B cell (primary cell): ENCODE measurements at regions not wholly inside any gene's neighbourhood (a gene's known extent, or its start where the extent isn't known, plus 50 kb on each side); places are given as distances from the start of the nearest gene placed in this dataset.
"Not testable (repeated sequence)": the region's sequence is repeated elsewhere in the genome, so short reads cannot be mapped to it uniquely, and the experiment has no call there.

Experiments used
- ATAC-seq: fragments of 200-7000 bp; cut with Tn5 transposase; one replicate; pipeline ENCODE4 v1.10.0; 2021; ENCODE audit warnings: low read depth, mild to moderate bottlenecking, moderate number of reproducible peaks, moderate library complexity
- CTCF ChIA-PET: fragments of 350-600 bp; sonication (Branson Sonifier 250); formaldehyde crosslinking; loops from one replicate; lab custom pipeline; 2021; ENCODE audit warnings: antibody characterized with exemption, inconsistent platforms; lab: Charles Lee
- POLR2A ChIA-PET: fragments of 350-600 bp; sonication (Branson Sonifier 250); formaldehyde crosslinking; loops from one replicate; lab custom pipeline; 2021; ENCODE audit warnings: antibody characterized with exemption; lab: Charles Lee
- DNase-seq: peaks from one replicate; pipeline ENCODE4 v3.0.0; 2013
- H2AFZ ChIP-seq: 2 replicates; pipeline ENCODE4 v1.6.1; 2012; ENCODE audit warnings: mild to moderate bottlenecking, low read depth, low read length; ENCODE audit not compliant: insufficient read depth, poor library complexity, severe bottlenecking
- H3K27ac ChIP-seq, 2 donors: 1 replicate in 1 of 2; 2 replicates in 1 of 2; pipeline ENCODE4 v1.5.1; 2012 to 2013; ENCODE audit warnings: low read length in 2 of 2, mild to moderate bottlenecking in 2 of 2, moderate library complexity in 1 of 2
- H3K27me3 ChIP-seq, 4 experiments: fragments of 200-600 bp in 1 of 4; sonication (generic) in 1 of 4; replicated peaks in 1 of 4; 1 replicate in 2 of 4; 2 replicates in 2 of 4; pipeline versions ENCODE4 v1.6.1 to v1.7.0; 2013 to 2016; ENCODE audit warnings: low read length in 3 of 4, mild to moderate bottlenecking in 2 of 4, mixed read lengths in 1 of 4, moderate library complexity in 1 of 4; ENCODE audit not compliant: insufficient read depth in 4 of 4, control insufficient read depth in 3 of 4; ENCODE audit errors: control extremely low read depth in 1 of 4
- H3K36me3 ChIP-seq, 2 experiments: replicated peaks in 1 of 2; 1 replicate in 1 of 2; 2 replicates in 1 of 2; pipeline versions ENCODE4 v1.6.1 to v1.7.1; 2013; ENCODE audit warnings: low read length in 1 of 2; ENCODE audit not compliant: insufficient read depth in 2 of 2, control insufficient read depth in 1 of 2; ENCODE audit errors: control extremely low read depth in 1 of 2, extremely low read depth in 1 of 2
- H3K4me1 ChIP-seq, 2 donors: fragments of 200-600 bp in 1 of 2; sonication (generic) in 1 of 2; 1 replicate in 1 of 2; 2 replicates in 1 of 2; pipeline versions ENCODE4 v1.5.1 to v1.6.1; 2013 to 2017; ENCODE audit warnings: low read length in 2 of 2; ENCODE audit not compliant: control insufficient read depth in 2 of 2, insufficient read depth in 2 of 2
- H3K4me2 ChIP-seq: replicated peaks from 2 replicates; pipeline ENCODE3; 2012; ENCODE audit warnings: mild to moderate bottlenecking, low read depth, low read length; ENCODE audit not compliant: poor library complexity, severe bottlenecking
- H3K4me3 ChIP-seq, 5 experiments: fragments of 200-600 bp in 1 of 5; sonication (generic) in 1 of 5; 1 replicate in 3 of 5; 2 replicates in 2 of 5; pipeline versions ENCODE4 v1.5.1 to v1.7.0; 2011 to 2016; ENCODE audit warnings: low read length in 4 of 5, mild to moderate bottlenecking in 4 of 5, low read depth in 2 of 5, control low read depth in 1 of 5, moderate library complexity in 1 of 5; ENCODE audit not compliant: insufficient read depth in 1 of 5; ENCODE audit errors: control extremely low read depth in 1 of 5, extremely low read depth in 1 of 5
- H3K79me2 ChIP-seq: fragments of 200-600 bp; sonication (generic); one replicate; pipeline ENCODE4 v1.6.0; 2016; ENCODE audit warnings: low read length; ENCODE audit not compliant: control insufficient read depth, insufficient read depth
- H3K9ac ChIP-seq: fragments of 200-600 bp; sonication (generic); 2 replicates; pipeline ENCODE4 v1.6.1; 2017; ENCODE audit warnings: mild to moderate bottlenecking, low read length, moderate library complexity
- H3K9me3 ChIP-seq, 3 donors: one replicate each; pipeline versions ENCODE4 v1.6.1 to v1.7.1; 2013; ENCODE audit warnings: low read length in 2 of 3; ENCODE audit not compliant: control insufficient read depth in 2 of 3, insufficient read depth in 1 of 3; ENCODE audit errors: control extremely low read depth in 1 of 3
- H4K20me1 ChIP-seq: 2 replicates; pipeline ENCODE4 v1.6.0; 2012; ENCODE audit warnings: mild to moderate bottlenecking, low read length; ENCODE audit not compliant: insufficient read depth, control insufficient read depth, poor library complexity, severe bottlenecking
- H3K27ac Mint-ChIP-seq: one replicate; pipeline ENCODE4 v1.8.0; 2021; ENCODE audit warnings: mixed read lengths
- H3K27me3 Mint-ChIP-seq: one replicate; pipeline ENCODE4 v1.8.0; 2021; ENCODE audit warnings: mixed read lengths
- H3K4me1 Mint-ChIP-seq: one replicate; pipeline ENCODE4 v1.8.0; 2021; ENCODE audit warnings: mixed read lengths
- H3K4me3 Mint-ChIP-seq: one replicate; pipeline ENCODE4 v1.8.0; 2021; ENCODE audit warnings: mixed read lengths
- H3K9me3 Mint-ChIP-seq: one replicate; pipeline ENCODE4 v1.8.0; 2022; ENCODE audit warnings: mixed read lengths; ENCODE audit not compliant: insufficient read depth
- EZH2 ChIP-seq: IDR thresholded peaks from 2 replicates; pipeline ENCODE4 v1.6.1; 2012; ENCODE audit warnings: borderline replicate concordance, low read depth, mild to moderate bottlenecking, moderate library complexity, low read length; ENCODE audit not compliant: insufficient read depth, poor library complexity, severe bottlenecking
- WGBS: methylation state at CpG from one replicate; pipeline ENCODE4 v1.1.5; 2013; ENCODE audit warnings: missing lambda C conversion rate; ENCODE audit not compliant: insufficient coverage; 5-methylcytosine and 5-hydroxymethylcytosine counted together
- intact Hi-C: fragments of 100-400 bp; cut with micrococcal nuclease; formaldehyde crosslinking; loops from one replicate; pipeline ENCODE4 v1.10.0; 2022
- TF ChIP-seq, protein P1 (sequence below): fragments of 200-600 bp; IDR thresholded peaks from one replicate; pipeline ENCODE4 v1.8.0; 2022; ENCODE audit warnings: antibody characterized with exemption, mild to moderate bottlenecking

DNA sequence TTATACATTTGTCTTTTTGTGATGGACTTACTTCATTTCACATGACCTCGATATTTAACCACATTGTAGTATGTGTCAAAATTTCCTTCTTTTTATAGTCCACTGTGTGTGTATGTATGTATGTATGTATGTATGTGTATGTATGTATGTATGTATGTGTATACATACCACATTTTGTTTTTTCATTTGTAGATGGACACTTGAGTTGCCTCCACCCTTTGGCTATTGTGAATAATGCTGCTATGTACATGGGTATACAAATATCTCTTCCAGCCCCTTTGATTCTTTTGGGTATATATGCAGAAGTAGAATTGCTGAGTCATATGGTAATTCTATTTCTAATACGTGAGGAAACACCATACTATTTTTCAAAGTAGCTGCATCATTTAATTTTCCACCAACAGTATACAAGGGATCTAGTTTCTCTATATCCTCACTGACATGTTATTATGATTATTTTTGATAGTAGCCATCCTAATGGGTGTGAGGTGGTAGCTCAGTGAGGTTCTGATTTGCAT, 228.2 kb downstream of the OPA1 start:
- H4K20me1 ChIP-seq, result no peaks in the 10 kb centered on the region
- TF ChIP-seq, protein P1, sequence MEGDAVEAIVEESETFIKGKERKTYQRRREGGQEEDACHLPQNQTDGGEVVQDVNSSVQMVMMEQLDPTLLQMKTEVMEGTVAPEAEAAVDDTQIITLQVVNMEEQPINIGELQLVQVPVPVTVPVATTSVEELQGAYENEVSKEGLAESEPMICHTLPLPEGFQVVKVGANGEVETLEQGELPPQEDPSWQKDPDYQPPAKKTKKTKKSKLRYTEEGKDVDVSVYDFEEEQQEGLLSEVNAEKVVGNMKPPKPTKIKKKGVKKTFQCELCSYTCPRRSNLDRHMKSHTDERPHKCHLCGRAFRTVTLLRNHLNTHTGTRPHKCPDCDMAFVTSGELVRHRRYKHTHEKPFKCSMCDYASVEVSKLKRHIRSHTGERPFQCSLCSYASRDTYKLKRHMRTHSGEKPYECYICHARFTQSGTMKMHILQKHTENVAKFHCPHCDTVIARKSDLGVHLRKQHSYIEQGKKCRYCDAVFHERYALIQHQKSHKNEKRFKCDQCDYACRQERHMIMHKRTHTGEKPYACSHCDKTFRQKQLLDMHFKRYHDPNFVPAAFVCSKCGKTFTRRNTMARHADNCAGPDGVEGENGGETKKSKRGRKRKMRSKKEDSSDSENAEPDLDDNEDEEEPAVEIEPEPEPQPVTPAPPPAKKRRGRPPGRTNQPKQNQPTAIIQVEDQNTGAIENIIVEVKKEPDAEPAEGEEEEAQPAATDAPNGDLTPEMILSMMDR, result no peak
- TF ChIP-seq EZH2, result no peak
- POLR2A ChIA-PET, result no interaction called here
- ATAC-seq (no peak), DNase-seq (no peak)
- no peak overlapping the region for H3K4me3 Mint-ChIP-seq
- CTCF ChIA-PET, result no interaction called here
- no peak overlapping the region for H3K27ac Mint-ChIP-seq
- no peaks in the 10 kb centered on the region for H3K4me1 ChIP-seq
- no peak overlapping the region for H3K4me3 ChIP-seq
- H3K79me2 ChIP-seq, result no peaks in the 10 kb centered on the region
- no peaks in the 10 kb centered on the region for H3K9me3 Mint-ChIP-seq
- no peaks in the 10 kb centered on the region for H3K9me3 ChIP-seq
- no peak overlapping the region for H3K27ac ChIP-seq
- no peaks in the 10 kb centered on the region for H3K27me3 ChIP-seq
- no peaks in the 10 kb centered on the region for H3K36me3 ChIP-seq
- H3K4me2 ChIP-seq, result no peak overlapping the region
- H3K27me3 Mint-ChIP-seq, result peaks cover 21% of the 10 kb centered on the region
- WGBS, result no CpG with 5 or more reads among the region's 2 CpGs
- no peak overlapping the region for H2AFZ ChIP-seq
- no peaks in the 10 kb centered on the region for H3K4me1 Mint-ChIP-seq
- intact Hi-C loops, result no loop called here
- no peak overlapping the region for H3K9ac ChIP-seq

DNA sequence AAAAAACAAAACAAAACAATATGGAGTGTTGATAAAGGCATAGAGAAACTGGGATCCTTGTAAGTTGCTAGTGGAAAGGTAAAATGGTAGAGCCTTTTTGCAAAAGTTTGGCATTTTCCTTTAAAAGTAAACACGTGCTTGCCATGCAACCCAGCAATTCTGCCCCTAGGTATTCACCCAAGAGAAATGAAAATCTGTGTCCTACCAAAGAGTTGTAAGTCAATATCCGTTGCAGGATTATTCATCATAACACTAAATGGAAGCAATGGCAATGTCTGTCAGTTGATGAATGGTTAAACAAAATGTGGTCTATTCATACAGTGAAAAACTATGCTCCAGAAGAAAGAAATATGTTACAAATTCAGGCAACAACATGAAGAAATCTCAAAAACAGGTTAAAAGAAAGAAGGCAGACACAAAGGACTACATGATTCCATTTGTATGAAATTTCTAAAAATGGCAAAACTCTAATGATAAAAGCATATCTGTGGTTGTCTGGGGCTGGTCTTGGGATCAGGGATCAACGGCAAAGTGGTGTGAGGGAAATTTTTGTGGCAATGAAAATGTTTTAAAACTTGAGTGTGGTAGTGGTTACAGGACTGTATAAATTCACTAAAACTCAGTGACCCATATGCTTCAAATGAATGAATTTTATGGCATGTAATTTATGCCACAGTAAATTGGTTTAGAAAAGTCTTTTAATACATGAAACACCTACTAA, 229.6 kb downstream of the OPA1 start:
- peaks cover 23% of the 10 kb centered on the region for H3K27me3 Mint-ChIP-seq

DNA sequence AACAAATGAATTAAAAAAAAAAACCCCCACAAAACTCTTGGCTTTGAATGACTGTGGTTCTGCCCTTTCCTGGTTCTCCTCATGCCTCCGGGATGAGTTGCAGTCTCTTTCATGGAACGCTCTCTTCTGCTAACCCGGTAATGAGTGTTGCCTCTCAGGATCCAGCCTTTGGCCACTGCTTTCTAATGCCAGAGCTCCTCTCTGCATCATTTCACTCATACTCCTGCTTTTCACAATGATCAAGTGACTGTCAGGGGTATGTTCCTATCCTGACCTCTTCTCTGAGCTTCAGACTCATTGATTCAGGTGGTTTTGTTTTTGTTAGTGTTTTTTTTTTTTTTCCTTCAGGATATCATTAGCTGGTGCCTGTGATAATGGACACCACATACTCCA, 230.2 kb downstream of the OPA1 start:
- H3K27ac ChIP-seq, ATAC-seq, CTCF ChIA-PET, DNase-seq, intact Hi-C loops, H3K4me3 ChIP-seq, H3K4me1 ChIP-seq, H4K20me1 ChIP-seq, H3K27me3 ChIP-seq, H3K9me3 ChIP-seq, H3K4me1 Mint-ChIP-seq, H2AFZ ChIP-seq, H3K9ac ChIP-seq, H3K36me3 ChIP-seq, H3K4me3 Mint-ChIP-seq, POLR2A ChIA-PET, H3K27ac Mint-ChIP-seq, H3K9me3 Mint-ChIP-seq, H3K4me2 ChIP-seq, H3K79me2 ChIP-seq: not testable (repeated sequence)
- WGBS, result 94% methylated on average over 3 of the region's 3 CpGs
- peaks cover 21% of the 10 kb centered on the region for H3K27me3 Mint-ChIP-seq

More for the DNA sequence above, 229.6 kb downstream of the OPA1 start:
- POLR2A ChIA-PET, result no interaction called here
- Mint-ChIP-seq H3K4me1 (no peaks in the 10 kb centered on the region), H3K27ac (no peak overlapping the region), H3K9me3 (no peaks in the 10 kb centered on the region), H3K4me3 (no peak overlapping the region)
- Histone ChIP-seq H3K27ac (no peak overlapping the region), H3K79me2 (no peaks in the 10 kb centered on the region), H4K20me1 (no peaks in the 10 kb centered on the region), H3K4me3 (no peak overlapping the region), H2AFZ (no peak overlapping the region), H3K36me3 (no peaks in the 10 kb centered on the region), H3K9me3 (no peaks in the 10 kb centered on the region), H3K4me1 (no peaks in the 10 kb centered on the region), H3K4me2 (no peak overlapping the region), H3K9ac (no peak overlapping the region), H3K27me3 (no peaks in the 10 kb centered on the region)
- intact Hi-C loops, result no loop called here
- TF ChIP-seq EZH2, result no peak
- TF ChIP-seq, protein P1, result no peak
- no peak for ATAC-seq
- CTCF ChIA-PET, result no interaction called here
- no peak for DNase-seq
- WGBS, result no CpG with 5 or more reads among the region's 3 CpGs
